ENCODE measurements at regions not wholly inside any gene's neighbourhood (a gene's known extent, or its start where the extent isn't known, plus 50 kb on each side); places are given as distances from the start of the nearest gene placed in this dataset.
"Not testable (repeated sequence)": the region's sequence is repeated elsewhere in the genome, so short reads cannot be mapped to it uniquely, and the experiment has no call there.

DNA sequence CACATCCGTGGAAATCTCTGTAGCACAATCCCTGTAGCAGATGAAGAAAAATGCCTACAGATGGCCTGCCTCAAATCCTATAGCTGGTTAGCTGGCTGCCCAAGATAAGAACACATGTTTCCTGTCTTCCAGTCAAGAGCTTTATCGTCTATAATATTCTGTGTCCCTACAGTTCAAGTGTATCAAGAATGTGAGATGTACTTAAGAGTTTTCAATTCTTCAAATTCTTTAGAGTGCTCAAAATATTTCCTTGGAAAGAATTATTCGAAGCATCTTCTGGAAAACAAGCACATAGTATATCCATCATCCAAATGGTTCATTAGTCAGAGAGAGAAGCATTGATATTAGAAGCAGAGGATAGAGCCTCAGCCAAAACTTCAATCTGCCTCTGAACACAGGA lies 239.8 kb downstream of the COG6 start:
- DNase-seq, result no peak

GRCh38 chr13:39897636-39898035 lies 242.2 kb downstream of the COG6 start:
- no peak for DNase-seq

- DNase-seq, result no peak
These were observed 244.8 kb downstream of the COG6 start for GRCh38 chr13:39900106-39900750.

DNA sequence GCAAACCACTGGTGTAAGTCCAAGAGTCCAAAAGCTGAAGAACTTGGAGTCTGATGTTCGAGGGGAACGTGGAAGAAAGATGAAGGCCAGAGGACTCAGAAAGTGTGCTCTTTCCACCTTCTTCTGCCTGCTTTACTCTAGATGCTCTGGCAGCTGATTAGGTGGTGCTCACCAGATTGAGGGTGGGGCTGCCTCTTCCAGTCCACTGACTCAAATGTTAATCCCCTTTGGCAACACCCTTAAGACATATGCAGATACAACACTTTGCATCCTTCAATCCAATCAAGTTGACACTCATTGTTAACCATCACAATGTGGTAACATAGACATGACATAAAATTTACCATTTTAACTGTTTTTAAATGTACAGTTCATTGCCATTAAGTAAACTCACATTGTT lies 249.5 kb downstream of the COG6 start:
- no peak for DNase-seq

GRCh38 chr13:39909634-39910033 lies 254.2 kb downstream of the COG6 start:
- DNase-seq, result no peak

GRCh38 chr13:39910041-39910440 lies 254.6 kb downstream of the COG6 start:
- DNase-seq, result no peak

DNA sequence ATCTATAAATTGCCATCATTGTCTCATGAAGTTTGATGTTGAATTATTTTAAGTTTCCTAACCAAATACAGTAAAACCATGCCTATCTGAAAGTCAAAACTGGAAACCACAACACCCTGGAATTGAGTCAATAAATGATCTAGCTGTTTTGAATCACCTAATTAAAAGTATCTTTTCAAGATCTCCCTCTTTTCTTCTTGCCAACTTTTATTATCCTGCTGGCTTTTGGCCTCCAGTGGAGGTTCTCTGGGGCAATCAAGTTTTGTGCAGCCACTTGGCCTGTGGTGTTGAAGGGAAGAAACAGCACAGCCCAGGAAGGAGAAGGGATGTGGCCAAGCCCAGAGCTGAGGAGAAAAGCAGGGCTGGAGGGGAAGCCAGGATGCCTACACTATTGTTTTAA lies 255.4 kb downstream of the COG6 start:
- DNase-seq, result no peak

DNA sequence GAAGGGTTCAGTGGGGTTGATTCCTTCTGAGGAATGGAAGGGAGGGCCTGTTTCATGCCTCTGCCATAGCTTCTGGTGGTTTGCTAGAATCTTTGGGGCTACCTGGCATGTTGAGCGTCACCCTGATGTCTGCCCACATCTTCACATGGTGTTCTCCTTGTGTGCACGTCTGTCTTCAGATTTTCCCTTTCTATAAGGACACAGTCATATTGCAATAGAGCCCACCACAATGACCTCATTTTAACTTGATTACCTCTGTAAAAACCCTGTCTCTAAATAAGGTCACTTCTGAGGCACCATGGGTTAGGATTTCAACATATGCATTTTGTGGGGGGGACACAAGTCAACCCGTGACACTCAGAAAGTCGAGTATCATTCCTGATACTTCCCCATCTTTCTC lies 257.9 kb downstream of the COG6 start:
- no peak for DNase-seq

- no peak for DNase-seq
These were observed 258.5 kb downstream of the COG6 start for GRCh38 chr13:39913928-39914327.

- DNase-seq, result no peak
These were observed 260.0 kb downstream of the COG6 start for GRCh38 chr13:39915418-39915817.

DNA sequence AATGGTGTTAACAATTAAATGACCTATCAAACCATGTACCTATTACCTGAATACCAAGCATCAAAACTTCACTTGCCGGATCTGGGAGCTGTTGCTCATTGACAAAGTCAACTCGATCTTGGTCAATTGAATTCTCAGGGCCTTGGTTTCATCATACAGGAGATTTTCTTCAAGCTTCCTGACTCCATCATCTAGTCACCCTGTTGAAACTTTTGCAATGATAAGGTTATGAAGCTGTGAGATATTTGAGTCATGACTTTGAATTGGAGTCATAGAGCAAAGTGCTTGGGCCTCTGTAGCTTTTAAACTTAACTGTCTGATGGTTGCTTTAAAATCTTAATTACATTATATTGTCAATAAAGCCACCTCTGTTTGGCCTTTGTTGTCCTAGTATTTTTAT lies 260.9 kb downstream of the COG6 start:
- no peak for DNase-seq

GRCh38 chr13:39918620-39919236 lies 263.3 kb downstream of the COG6 start:
- no peak for DNase-seq

- no peak for DNase-seq
These were observed 265.2 kb downstream of the COG6 start for GRCh38 chr13:39920613-39921012.

- no peak for DNase-seq
These were observed 270.9 kb downstream of the COG6 start for GRCh38 chr13:39926345-39926744.

DNA sequence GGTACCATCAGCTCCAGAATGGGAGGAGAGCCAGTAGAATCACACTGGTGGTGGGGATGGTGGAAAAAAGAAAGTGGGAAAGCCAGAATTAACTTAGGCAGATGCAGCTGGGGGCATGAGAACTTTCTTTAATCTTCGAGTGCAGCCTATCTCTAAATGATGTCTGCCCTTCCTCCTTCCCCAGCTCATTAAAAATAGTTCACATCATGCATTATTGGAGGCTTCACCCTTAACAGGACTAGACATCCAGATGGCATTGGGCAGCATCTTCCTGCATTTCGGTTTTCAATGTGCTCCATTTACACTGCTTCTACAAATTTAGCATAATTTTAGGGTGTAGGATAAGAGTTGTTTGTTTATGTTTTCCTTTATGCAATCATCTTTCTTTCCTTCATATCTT lies 272.8 kb downstream of the COG6 start:
- no peak for DNase-seq

DNA sequence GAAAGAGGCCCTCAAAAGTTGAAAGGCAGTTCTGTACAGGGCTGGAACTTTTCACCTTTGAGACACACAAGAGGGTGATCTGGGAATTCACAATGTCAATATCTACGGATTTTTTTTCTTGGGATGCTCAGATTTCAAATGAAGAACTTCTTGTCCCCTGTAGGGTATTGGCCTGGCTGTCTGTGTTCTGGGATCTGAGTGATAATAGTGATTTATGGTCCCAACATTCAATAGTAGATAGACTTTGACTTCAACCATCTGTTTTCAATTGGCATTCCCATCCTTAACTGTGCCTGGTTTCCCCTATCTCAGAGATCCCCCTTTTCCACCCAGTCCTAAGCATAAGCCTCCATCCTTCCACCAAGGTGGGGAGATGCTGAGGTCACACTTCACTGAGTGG lies 274.1 kb downstream of the COG6 start:
- no peak for DNase-seq

- no peak for DNase-seq
These were observed 274.6 kb downstream of the COG6 start for GRCh38 chr13:39930060-39930459.

DNA sequence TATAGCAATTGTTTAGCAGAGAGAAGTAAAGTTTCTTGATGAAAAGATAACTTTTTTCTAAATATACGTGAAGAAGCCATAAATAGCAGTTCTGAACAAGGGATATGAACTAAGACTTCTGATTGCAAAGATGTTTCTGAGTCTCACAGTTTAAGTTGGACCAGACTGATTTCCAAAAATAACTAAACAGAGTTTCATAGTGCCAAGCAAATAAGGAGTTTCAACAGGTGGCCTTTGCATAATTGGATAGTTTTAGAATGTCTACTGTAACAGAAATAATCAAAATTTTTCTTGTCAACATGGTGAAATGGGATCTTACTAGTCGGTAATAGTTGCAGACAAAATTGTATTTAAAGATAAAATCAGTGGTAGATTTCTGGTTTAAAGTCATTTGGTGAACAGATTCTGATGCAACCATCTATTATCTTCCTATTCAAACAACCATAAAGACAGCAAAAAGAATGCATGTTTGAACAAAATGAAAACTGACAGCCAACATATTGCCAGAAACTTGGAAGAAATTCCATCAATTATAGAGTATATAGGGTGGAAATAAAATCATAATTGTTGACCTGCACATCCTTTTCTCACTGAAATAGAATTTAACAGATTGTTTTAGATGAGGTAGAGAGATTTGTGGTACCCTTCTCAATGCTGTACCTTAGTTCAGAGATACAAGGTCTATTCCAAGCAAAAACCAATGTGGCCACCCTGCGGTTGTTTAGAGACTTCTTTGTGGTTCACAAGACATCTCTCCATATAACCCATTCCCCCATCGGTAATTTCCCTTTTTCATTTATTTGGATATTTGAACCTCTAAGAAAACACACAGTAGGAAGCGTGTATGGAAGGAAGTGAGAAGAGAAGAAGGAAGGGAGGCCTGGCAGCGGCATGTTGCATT lies 275.3 kb downstream of the COG6 start:
- no peak for DNase-seq

- DNase-seq, result no peak
These were observed 276.0 kb downstream of the COG6 start for GRCh38 chr13:39931505-39931904.

GRCh38 chr13:39932514-39932913 lies 277.1 kb downstream of the COG6 start:
- DNase-seq, result not testable (repeated sequence)

GRCh38 chr13:39935155-39935554 lies 279.7 kb downstream of the COG6 start:
- no peak for DNase-seq

DNA sequence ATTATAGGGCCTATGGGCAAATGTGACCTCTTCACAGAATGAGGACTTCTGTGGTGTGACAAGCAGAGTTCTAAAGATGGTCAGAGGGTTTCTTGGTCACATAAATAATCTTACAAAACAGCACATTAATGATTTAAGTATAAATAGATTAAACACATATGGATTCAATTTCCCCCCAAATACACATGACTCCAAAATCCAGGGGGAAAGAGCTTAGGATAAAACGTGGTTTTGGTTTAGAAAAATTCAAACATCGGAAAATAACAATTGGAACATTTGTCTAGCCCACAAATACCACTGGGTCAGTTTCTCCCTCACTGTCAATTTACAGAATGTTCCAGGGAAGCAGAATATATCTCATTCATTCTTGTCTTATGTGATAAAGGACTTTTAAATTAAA lies 283.1 kb downstream of the COG6 start:
- DNase-seq, result no peak

DNA sequence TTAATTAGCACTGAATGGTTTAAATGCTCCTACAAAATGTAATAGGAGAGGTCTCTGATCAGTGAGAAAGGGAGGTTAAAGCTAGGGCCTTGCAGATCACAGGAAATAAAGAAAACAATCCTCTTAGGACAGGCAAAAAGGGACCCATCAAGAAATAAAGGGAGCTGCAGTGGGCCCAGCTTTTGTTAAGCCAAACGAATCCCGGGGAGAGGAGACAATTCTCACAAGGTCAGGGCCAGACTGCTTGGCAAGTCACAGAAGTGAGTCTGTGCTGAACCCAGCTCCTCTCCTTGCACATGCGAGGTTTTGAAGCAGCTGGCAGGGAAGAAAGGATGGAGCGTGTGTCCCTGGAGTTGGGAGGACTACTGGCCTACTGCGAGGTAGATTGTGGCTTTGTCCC lies 285.8 kb downstream of the COG6 start:
- no peak for DNase-seq

GRCh38 chr13:39941911-39942551 lies 286.6 kb downstream of the COG6 start:
- DNase-seq, result no peak
